Breast epithelium (tissue), 3 donors: ENCODE measurements at regions not wholly inside any gene's neighbourhood (a gene's known extent, or its start where the extent isn't known, plus 50 kb on each side); places are given as distances from the start of the nearest gene placed in this dataset.

Experiments
- CTCF ChIP-seq, 3 donors: fragments of 450-650 bp; IDR thresholded peaks; one replicate each; pipeline ENCODE4 v1.5.1; 2016 to 2017; ENCODE audit warnings: antibody characterized with exemption in 3 of 3, mild to moderate bottlenecking in 3 of 3, moderate library complexity in 3 of 3
- POLR2A ChIP-seq: fragments of 450-650 bp; IDR thresholded peaks from one replicate; pipeline ENCODE4 v1.6.1; 2016; ENCODE audit warnings: antibody characterized with exemption, mild to moderate bottlenecking, moderate library complexity
- POLR2AphosphoS5 ChIP-seq, 3 donors: sonication (generic); formaldehyde crosslinking; IDR thresholded peaks; one replicate each; pipeline ENCODE4 v1.6.1; 2017; ENCODE audit warnings: antibody characterized with exemption in 3 of 3

GRCh38 chr1:8179132-8179793 lies 138.7 kb upstream of the SLC45A1 start:
- no peak for TF ChIP-seq POLR2A
- no peak for TF ChIP-seq CTCF (IDR thresholded peaks at IDR 0.05)
- no peak for TF ChIP-seq POLR2AphosphoS5 (IDR thresholded peaks at IDR 0.05)
